SK-N-SH (cell line): ENCODE measurements at regions not wholly inside any gene's neighbourhood (a gene's known extent, or its start where the extent isn't known, plus 50 kb on each side); places are given as distances from the start of the nearest gene placed in this dataset.

ENCODE experiments used
- NFIC ChIP-seq: IDR thresholded peaks from 2 replicates; pipeline ENCODE4 v1.4.0; 2012; ENCODE audit warnings: borderline replicate concordance
- POLR2AphosphoS5 ChIP-seq: IDR thresholded peaks from 2 replicates; pipeline ENCODE4 v1.6.1; 2012; ENCODE audit warnings: low read depth, low read length
- RAD21 ChIP-seq: IDR thresholded peaks from 2 replicates; pipeline ENCODE4 v1.6.1; 2012; ENCODE audit warnings: mild to moderate bottlenecking, low read length
- YY1 ChIP-seq: IDR thresholded peaks from 2 replicates; pipeline ENCODE4 v1.4.0; 2012; ENCODE audit warnings: low read depth, mild to moderate bottlenecking
- TF ChIP-seq, protein P1 (sequence below): fragments of 200-600 bp; sonication (generic); IDR thresholded peaks from 2 replicates; pipeline ENCODE4 v1.6.1; 2017; ENCODE audit warnings: antibody characterized with exemption, mild to moderate bottlenecking, moderate library complexity
- TF ChIP-seq, protein P2 (sequence below): IDR thresholded peaks from 2 replicates; pipeline ENCODE4 v1.6.1; 2012; ENCODE audit warnings: mild to moderate bottlenecking, low read depth, low read length, moderate library complexity

DNA sequence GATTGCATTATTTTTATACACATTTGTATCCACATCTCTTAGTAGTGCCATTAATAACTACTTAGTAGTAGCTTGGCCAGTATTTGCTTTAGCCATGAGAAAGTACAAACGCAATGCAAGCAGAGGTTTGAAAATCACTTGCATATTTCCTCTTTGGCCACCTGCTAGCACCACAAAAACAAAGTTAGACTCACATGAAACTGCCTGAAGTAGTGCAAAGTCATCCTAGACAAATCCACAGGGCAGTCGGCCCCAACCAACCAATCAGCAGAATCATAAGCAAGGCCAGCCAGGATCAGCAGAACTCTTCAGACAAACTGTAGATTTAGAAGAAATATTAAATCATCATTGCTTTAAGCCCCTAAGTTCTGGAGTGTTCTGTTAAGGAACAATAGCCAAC, 135.2 kb upstream of the VGLL2 start:
- TF ChIP-seq POLR2AphosphoS5 (no peak), NFIC (no peak), RAD21 (no peak), YY1 (no peak)
- TF ChIP-seq, protein P1, sequence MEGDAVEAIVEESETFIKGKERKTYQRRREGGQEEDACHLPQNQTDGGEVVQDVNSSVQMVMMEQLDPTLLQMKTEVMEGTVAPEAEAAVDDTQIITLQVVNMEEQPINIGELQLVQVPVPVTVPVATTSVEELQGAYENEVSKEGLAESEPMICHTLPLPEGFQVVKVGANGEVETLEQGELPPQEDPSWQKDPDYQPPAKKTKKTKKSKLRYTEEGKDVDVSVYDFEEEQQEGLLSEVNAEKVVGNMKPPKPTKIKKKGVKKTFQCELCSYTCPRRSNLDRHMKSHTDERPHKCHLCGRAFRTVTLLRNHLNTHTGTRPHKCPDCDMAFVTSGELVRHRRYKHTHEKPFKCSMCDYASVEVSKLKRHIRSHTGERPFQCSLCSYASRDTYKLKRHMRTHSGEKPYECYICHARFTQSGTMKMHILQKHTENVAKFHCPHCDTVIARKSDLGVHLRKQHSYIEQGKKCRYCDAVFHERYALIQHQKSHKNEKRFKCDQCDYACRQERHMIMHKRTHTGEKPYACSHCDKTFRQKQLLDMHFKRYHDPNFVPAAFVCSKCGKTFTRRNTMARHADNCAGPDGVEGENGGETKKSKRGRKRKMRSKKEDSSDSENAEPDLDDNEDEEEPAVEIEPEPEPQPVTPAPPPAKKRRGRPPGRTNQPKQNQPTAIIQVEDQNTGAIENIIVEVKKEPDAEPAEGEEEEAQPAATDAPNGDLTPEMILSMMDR, result no peak
- TF ChIP-seq, protein P2, sequence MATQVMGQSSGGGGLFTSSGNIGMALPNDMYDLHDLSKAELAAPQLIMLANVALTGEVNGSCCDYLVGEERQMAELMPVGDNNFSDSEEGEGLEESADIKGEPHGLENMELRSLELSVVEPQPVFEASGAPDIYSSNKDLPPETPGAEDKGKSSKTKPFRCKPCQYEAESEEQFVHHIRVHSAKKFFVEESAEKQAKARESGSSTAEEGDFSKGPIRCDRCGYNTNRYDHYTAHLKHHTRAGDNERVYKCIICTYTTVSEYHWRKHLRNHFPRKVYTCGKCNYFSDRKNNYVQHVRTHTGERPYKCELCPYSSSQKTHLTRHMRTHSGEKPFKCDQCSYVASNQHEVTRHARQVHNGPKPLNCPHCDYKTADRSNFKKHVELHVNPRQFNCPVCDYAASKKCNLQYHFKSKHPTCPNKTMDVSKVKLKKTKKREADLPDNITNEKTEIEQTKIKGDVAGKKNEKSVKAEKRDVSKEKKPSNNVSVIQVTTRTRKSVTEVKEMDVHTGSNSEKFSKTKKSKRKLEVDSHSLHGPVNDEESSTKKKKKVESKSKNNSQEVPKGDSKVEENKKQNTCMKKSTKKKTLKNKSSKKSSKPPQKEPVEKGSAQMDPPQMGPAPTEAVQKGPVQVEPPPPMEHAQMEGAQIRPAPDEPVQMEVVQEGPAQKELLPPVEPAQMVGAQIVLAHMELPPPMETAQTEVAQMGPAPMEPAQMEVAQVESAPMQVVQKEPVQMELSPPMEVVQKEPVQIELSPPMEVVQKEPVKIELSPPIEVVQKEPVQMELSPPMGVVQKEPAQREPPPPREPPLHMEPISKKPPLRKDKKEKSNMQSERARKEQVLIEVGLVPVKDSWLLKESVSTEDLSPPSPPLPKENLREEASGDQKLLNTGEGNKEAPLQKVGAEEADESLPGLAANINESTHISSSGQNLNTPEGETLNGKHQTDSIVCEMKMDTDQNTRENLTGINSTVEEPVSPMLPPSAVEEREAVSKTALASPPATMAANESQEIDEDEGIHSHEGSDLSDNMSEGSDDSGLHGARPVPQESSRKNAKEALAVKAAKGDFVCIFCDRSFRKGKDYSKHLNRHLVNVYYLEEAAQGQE, result no peak
